IMR-90 (cell line): ENCODE measurements at regions not wholly inside any gene's neighbourhood (a gene's known extent, or its start where the extent isn't known, plus 50 kb on each side); places are given as distances from the start of the nearest gene placed in this dataset.

Experiments
- ATAC-seq: fragments of 200-7000 bp; cut with Tn5 transposase; 2 replicates; pipeline ENCODE4 v1.9.1; 2020; ENCODE audit warnings: low read depth, mild to moderate bottlenecking, moderate library complexity
- BruUV-seq: library from RNA; stranded (reverse); fragments of 400-500 nt; replicated peaks from 2 replicates; lab custom pipeline; 2021; lab: Mats Ljungman, UMichigan
- CTCF ChIA-PET: fragments of 300-600 bp; formaldehyde crosslinking; extraction: SDS; loops from one replicate; lab custom pipeline; 2021; ENCODE audit warnings: antibody characterized with exemption; lab: Yijun Ruan, JAX
- POLR2A ChIA-PET: fragments of 300-600 bp; sonication (Branson Sonifier 250); formaldehyde crosslinking; loops from one replicate; lab custom pipeline; 2022; ENCODE audit warnings: antibody characterized with exemption; ENCODE audit not compliant: unreplicated experiment; lab: Charles Lee
- DNase-seq: peaks from one replicate; pipeline ENCODE4 v3.0.0; 2013
- H2AFZ ChIP-seq: replicated peaks from 2 replicates; pipeline ENCODE3; 2013; ENCODE audit warnings: low read length, mild to moderate bottlenecking; ENCODE audit not compliant: poor library complexity
- H2AK5ac ChIP-seq: 2 replicates; pipeline ENCODE4 v1.6.1; 2013; ENCODE audit warnings: low read depth, low read length, inconsistent platforms
- H2AK9ac ChIP-seq: replicated peaks from 2 replicates; pipeline ENCODE3; 2013; ENCODE audit warnings: mild to moderate bottlenecking, low read depth, low read length, moderate library complexity; ENCODE audit not compliant: poor library complexity
- H2BK120ac ChIP-seq: 2 replicates; pipeline ENCODE4 v1.6.1; 2013; ENCODE audit warnings: low read depth, low read length, inconsistent platforms
- H2BK15ac ChIP-seq: 3 replicates; pipeline ENCODE4 v1.6.1; 2013; ENCODE audit warnings: low read depth, low read length, inconsistent platforms
- H2BK20ac ChIP-seq: 2 replicates; pipeline ENCODE4 v1.6.1; 2013; ENCODE audit warnings: low read depth, mild to moderate bottlenecking, inconsistent platforms, low read length, moderate library complexity
- H2BK5ac ChIP-seq: 2 replicates; pipeline ENCODE4 v1.6.1; 2013; ENCODE audit warnings: mild to moderate bottlenecking, low read depth, low read length, inconsistent platforms; ENCODE audit not compliant: poor library complexity, severe bottlenecking
- H3K14ac ChIP-seq: replicated peaks from 2 replicates; pipeline ENCODE4 v1.6.1; 2013; ENCODE audit warnings: low read depth, low read length, inconsistent platforms
- H3K18ac ChIP-seq: 2 replicates; pipeline ENCODE4 v1.6.1; 2013; ENCODE audit warnings: low read depth, low read length, control low read depth
- H3K23ac ChIP-seq: 2 replicates; pipeline ENCODE4 v1.6.1; 2013; ENCODE audit warnings: low read depth, low read length, inconsistent platforms
- H3K27ac ChIP-seq: 2 replicates; pipeline ENCODE4 v1.5.1; 2013; ENCODE audit warnings: mild to moderate bottlenecking, control low read depth, low read length; ENCODE audit not compliant: insufficient read depth
- H3K27me3 ChIP-seq: 2 replicates; pipeline ENCODE4 v1.6.1; 2013; ENCODE audit warnings: low read length; ENCODE audit not compliant: control insufficient read depth, insufficient read depth
- H3K36me3 ChIP-seq: 2 replicates; pipeline ENCODE4 v1.6.1; 2013; ENCODE audit warnings: low read length, mixed read lengths; ENCODE audit not compliant: control insufficient read depth, insufficient read depth
- H3K4ac ChIP-seq: 2 replicates; pipeline ENCODE4 v1.6.1; 2013; ENCODE audit warnings: low read depth, low read length, inconsistent platforms
- H3K4me1 ChIP-seq: 2 replicates; pipeline ENCODE4 v1.6.1; 2013; ENCODE audit warnings: low read length, mixed read lengths; ENCODE audit not compliant: control insufficient read depth, insufficient read depth
- H3K4me2 ChIP-seq: 2 replicates; pipeline ENCODE4 v1.6.1; 2013; ENCODE audit warnings: low read depth, mild to moderate bottlenecking, control low read depth, low read length, moderate library complexity
- H3K4me3 ChIP-seq: 2 replicates; pipeline ENCODE4 v1.5.1; 2013; ENCODE audit warnings: low read depth, mild to moderate bottlenecking, control low read depth, low read length, moderate library complexity; ENCODE audit not compliant: insufficient read depth
- H3K56ac ChIP-seq: 2 replicates; pipeline ENCODE4 v1.6.1; 2013; ENCODE audit warnings: low read length, inconsistent platforms; ENCODE audit not compliant: insufficient read depth; ENCODE audit errors: extremely low read depth
- H3K79me1 ChIP-seq, 2 experiments: 2 replicates each; pipeline ENCODE4 v1.6.1; 2013; ENCODE audit warnings: low read length in 2 of 2, inconsistent platforms in 1 of 2, low read depth in 1 of 2
- H3K9ac ChIP-seq: 2 replicates; pipeline ENCODE4 v1.6.1; 2013; ENCODE audit warnings: low read depth, low read length, control low read depth
- H3K9me1 ChIP-seq: 2 replicates; pipeline ENCODE4 v1.6.1; 2013; ENCODE audit warnings: low read length, inconsistent platforms; ENCODE audit not compliant: insufficient read depth
- H3K9me3 ChIP-seq: 2 replicates; pipeline ENCODE4 v1.6.1; 2013; ENCODE audit warnings: low read length; ENCODE audit not compliant: control insufficient read depth, insufficient read depth
- H4K20me1 ChIP-seq: 2 replicates; pipeline ENCODE4 v1.6.1; 2013; ENCODE audit warnings: low read length, inconsistent platforms; ENCODE audit not compliant: insufficient read depth
- H4K5ac ChIP-seq: 2 replicates; pipeline ENCODE4 v1.6.1; 2013; ENCODE audit warnings: mild to moderate bottlenecking, low read depth, low read length, control low read depth
- H4K8ac ChIP-seq, 2 experiments: 2 replicates each; pipeline ENCODE4 v1.6.1; 2013; ENCODE audit warnings: low read depth in 2 of 2, low read length in 2 of 2, control low read depth in 1 of 2, inconsistent platforms in 1 of 2
- H4K91ac ChIP-seq: 2 replicates; pipeline ENCODE4 v1.6.1; 2013; ENCODE audit warnings: low read depth, low read length, inconsistent platforms; ENCODE audit not compliant: insufficient read depth
- MXI1 ChIP-seq: IDR thresholded peaks from 2 replicates; pipeline ENCODE4 v1.6.1; 2012; ENCODE audit warnings: low read depth, mild to moderate bottlenecking, low read length, moderate library complexity, borderline replicate concordance
- WGBS, 2 experiments: methylation state at CpG; one replicate each; pipeline versions ENCODE4 v1.1.5 to v1.1.7; 2013; ENCODE audit warnings: missing lambda C conversion rate in 2 of 2; ENCODE audit not compliant: insufficient read length in 1 of 2; ENCODE audit errors: extremely low coverage in 2 of 2; 5-methylcytosine and 5-hydroxymethylcytosine counted together
- dilution Hi-C: fragments of 300-500 bp; cut with HindIII; formaldehyde crosslinking; loops from one replicate; pipeline ENCODE4 v1.14.3; 2018; ENCODE audit warnings: low sequenced_read_pairs; ENCODE audit not compliant: unreplicated experiment
- in situ Hi-C: fragments of 300-500 bp; cut with MboI; formaldehyde crosslinking; loops from 3 replicates; pipeline ENCODE4 v1.14.3; 2019; ENCODE audit warnings: low sequenced_read_pairs, inconsistent platforms, mixed read lengths
- intact Hi-C: fragments of 100-400 bp; cut with micrococcal nuclease; formaldehyde crosslinking; loops from 2 replicates; pipeline ENCODE4 v1.10.0; 2022

GRCh38 chr5:147040856-147041255 is 162.3 kb upstream of the PPP2R2B start:
- H4K91ac ChIP-seq, result no peak overlapping the region
- H3K4me2 ChIP-seq, result no peak overlapping the region
- no peak overlapping the region for H2BK20ac ChIP-seq
- H2AK9ac ChIP-seq, result no peak overlapping the region
- no peaks in the 10 kb centered on the region for H4K20me1 ChIP-seq
- ATAC-seq (no peak), DNase-seq (no peak)
- H3K79me1 ChIP-seq, result no peaks in the 10 kb centered on the region
- in situ Hi-C loops (no loop called here), intact Hi-C loops (no loop called here), dilution Hi-C loops (no loop called here)
- WGBS, 2 experiments, result no CpG with 5 or more reads among the region's 3 CpGs
- no peak for TF ChIP-seq MXI1
- POLR2A ChIA-PET, result no interaction called here
- no peak overlapping the region for H2BK15ac ChIP-seq
- CTCF ChIA-PET, result no interaction called here
- H4K5ac ChIP-seq, result no peak overlapping the region
- no peak overlapping the region for H3K4ac ChIP-seq
- no peak overlapping the region for H2AFZ ChIP-seq
- H3K36me3 ChIP-seq, result no peaks in the 10 kb centered on the region
- no peak overlapping the region for H3K9ac ChIP-seq
- H3K23ac ChIP-seq, result no peak overlapping the region
- H3K4me3 ChIP-seq, result no peak overlapping the region
- H3K27me3 ChIP-seq, result no peaks in the 10 kb centered on the region
- H3K18ac ChIP-seq, result no peak overlapping the region
- H2BK5ac ChIP-seq, result no peak overlapping the region
- H3K14ac ChIP-seq, result no peak overlapping the region
- no peaks in the 10 kb centered on the region for H3K4me1 ChIP-seq
- no peaks in the 10 kb centered on the region for H3K9me3 ChIP-seq
- H3K56ac ChIP-seq, result no peak overlapping the region
- no TSS peak for BruUV-seq
- H4K8ac ChIP-seq, result no peak overlapping the region
- H3K27ac ChIP-seq, result no peak overlapping the region
- H3K9me1 ChIP-seq, result no peaks in the 10 kb centered on the region
- H2AK5ac ChIP-seq, result no peak overlapping the region
- H2BK120ac ChIP-seq, result no peak overlapping the region
